Tibial nerve (tissue), 4 donors: ENCODE measurements at regions not wholly inside any gene's neighbourhood (a gene's known extent, or its start where the extent isn't known, plus 50 kb on each side); places are given as distances from the start of the nearest gene placed in this dataset.
"Not testable (repeated sequence)": the region's sequence is repeated elsewhere in the genome, so short reads cannot be mapped to it uniquely, and the experiment has no call there.

ENCODE experiments used
- DNase-seq, 2 donors: peaks; one replicate each; pipeline ENCODE4 v3.0.0-alpha.2; 2019; ENCODE audit warnings: low spot score in 2 of 2
- H3K27ac ChIP-seq, 4 donors: fragments of 200-600 bp; sonication (generic) in 3 of 4; one replicate each; pipeline ENCODE4 v1.5.1; 2017 to 2019; ENCODE audit warnings: mild to moderate bottlenecking in 1 of 4
- H3K27me3 ChIP-seq, 2 donors: fragments of 200-600 bp; sonication (generic) in 1 of 2; one replicate each; pipeline versions ENCODE4 v1.5.1 to v1.6.0; 2017 to 2019
- H3K36me3 ChIP-seq, 3 donors: fragments of 200-600 bp; sonication (generic); one replicate each; pipeline ENCODE4 v1.5.1; 2018 to 2019
- H3K4me1 ChIP-seq, 4 donors: fragments of 200-600 bp; sonication (generic) in 3 of 4; one replicate each; pipeline ENCODE4 v1.5.1; 2017 to 2019
- H3K4me3 ChIP-seq, 4 donors: fragments of 200-600 bp; sonication (generic) in 3 of 4; one replicate each; pipeline ENCODE4 v1.5.1; 2017 to 2019; ENCODE audit warnings: mild to moderate bottlenecking in 1 of 4, moderate library complexity in 1 of 4
- H3K9me3 ChIP-seq, 4 donors: fragments of 200-600 bp; sonication (generic) in 3 of 4; one replicate each; pipeline ENCODE4 v1.5.1; 2017 to 2019
- EP300 ChIP-seq, 2 donors: sonication (generic); formaldehyde crosslinking; IDR thresholded peaks; one replicate each; pipeline ENCODE4 v1.6.1; 2017; ENCODE audit warnings: antibody characterized with exemption in 2 of 2, mild to moderate bottlenecking in 1 of 2
- POLR2A ChIP-seq, 2 donors: fragments of 450-650 bp; IDR thresholded peaks; one replicate each; pipeline ENCODE4 v1.6.1; 2017; ENCODE audit warnings: antibody characterized with exemption in 2 of 2, mild to moderate bottlenecking in 2 of 2, moderate library complexity in 2 of 2
- WGBS, 2 donors: methylation state at CpG; one replicate each; pipeline ENCODE4 v1.1.5; 2018; 5-methylcytosine and 5-hydroxymethylcytosine counted together
- TF ChIP-seq, protein P1 (sequence below), 5 experiments: fragments of 200-600 bp in 3 of 5; fragments of 450-650 bp in 2 of 5; sonication (generic) in 3 of 5; IDR thresholded peaks; one replicate each; pipeline ENCODE4 v1.5.1; 2016 to 2019; ENCODE audit warnings: antibody characterized with exemption in 5 of 5, mild to moderate bottlenecking in 3 of 5, moderate library complexity in 2 of 5

DNA sequence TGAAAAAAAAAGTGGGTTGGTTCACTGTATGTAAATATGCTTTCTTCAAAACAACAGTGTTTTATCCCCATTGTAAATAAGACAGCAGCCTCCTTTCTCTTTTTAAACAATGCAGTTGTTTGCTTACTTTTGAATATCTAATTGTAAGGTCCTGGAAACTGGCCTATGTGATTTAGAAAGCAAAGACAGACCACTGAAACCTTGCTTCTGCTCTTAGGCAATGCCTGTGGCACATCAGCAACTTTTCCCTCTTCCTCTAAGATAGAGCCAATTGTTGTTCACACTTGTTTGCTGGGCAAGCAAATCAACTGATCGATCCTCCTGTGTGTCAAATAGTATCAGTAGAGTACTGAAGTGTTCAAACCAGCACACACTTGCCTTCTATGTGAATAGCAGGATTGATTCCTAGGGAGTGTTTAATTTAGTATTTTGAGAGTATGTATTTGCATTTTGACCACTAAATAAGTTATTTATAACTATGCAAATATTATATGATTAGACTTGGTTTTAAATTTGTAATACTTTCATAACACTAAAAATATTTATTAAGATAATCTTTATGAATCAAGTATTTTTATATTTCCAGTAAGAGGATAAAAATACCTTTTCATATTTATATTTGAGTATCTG lies 55.4 kb upstream of the GRPR start:
- H3K27ac ChIP-seq = no peak overlapping the region
- DNase-seq = no peak
- TF ChIP-seq EP300 (IDR thresholded peaks at IDR 0.05) (no peak), POLR2A (IDR thresholded peaks at IDR 0.05) (no peak)
- TF ChIP-seq, protein P1, sequence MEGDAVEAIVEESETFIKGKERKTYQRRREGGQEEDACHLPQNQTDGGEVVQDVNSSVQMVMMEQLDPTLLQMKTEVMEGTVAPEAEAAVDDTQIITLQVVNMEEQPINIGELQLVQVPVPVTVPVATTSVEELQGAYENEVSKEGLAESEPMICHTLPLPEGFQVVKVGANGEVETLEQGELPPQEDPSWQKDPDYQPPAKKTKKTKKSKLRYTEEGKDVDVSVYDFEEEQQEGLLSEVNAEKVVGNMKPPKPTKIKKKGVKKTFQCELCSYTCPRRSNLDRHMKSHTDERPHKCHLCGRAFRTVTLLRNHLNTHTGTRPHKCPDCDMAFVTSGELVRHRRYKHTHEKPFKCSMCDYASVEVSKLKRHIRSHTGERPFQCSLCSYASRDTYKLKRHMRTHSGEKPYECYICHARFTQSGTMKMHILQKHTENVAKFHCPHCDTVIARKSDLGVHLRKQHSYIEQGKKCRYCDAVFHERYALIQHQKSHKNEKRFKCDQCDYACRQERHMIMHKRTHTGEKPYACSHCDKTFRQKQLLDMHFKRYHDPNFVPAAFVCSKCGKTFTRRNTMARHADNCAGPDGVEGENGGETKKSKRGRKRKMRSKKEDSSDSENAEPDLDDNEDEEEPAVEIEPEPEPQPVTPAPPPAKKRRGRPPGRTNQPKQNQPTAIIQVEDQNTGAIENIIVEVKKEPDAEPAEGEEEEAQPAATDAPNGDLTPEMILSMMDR (IDR thresholded peaks at IDR 0.05) = no peak
- H3K9me3 ChIP-seq = no peaks in the 10 kb centered on the region
- 70 to 76% methylated on average over 1 of the region's 1 CpG for WGBS, 2 donors
- no peaks in the 10 kb centered on the region for H3K4me1 ChIP-seq
- no peaks in the 10 kb centered on the region for H3K36me3 ChIP-seq
- H3K4me3 ChIP-seq = no peak overlapping the region
- H3K27me3 ChIP-seq = no peaks in the 10 kb centered on the region

DNA sequence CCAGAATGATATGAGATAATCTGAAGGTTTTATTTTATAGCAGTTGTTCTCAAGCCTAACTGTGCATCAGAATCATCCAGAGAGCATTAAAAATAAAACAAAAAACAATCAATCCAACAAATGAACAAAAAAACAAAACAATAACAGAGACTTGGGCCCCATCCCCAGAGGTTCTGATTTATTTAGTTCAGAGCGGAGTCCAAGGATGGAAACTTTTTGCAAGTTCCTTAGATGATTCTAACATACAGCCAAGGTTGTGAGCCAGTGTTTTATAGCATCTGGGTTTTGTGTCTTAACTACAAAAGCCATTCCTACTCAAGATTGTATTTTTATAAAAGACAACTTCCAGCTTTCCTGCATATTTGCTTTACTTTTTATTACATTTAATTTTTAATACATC lies 59.4 kb upstream of the GRPR start:
- Histone ChIP-seq H3K9me3 (no peaks in the 10 kb centered on the region), H3K27me3 (no peaks in the 10 kb centered on the region), H3K4me1 (no peaks in the 10 kb centered on the region), H3K27ac (no peak overlapping the region), H3K4me3 (no peak overlapping the region), H3K36me3 (no peaks in the 10 kb centered on the region)
- TF ChIP-seq EP300 (IDR thresholded peaks at IDR 0.05) (no peak), POLR2A (IDR thresholded peaks at IDR 0.05) (no peak)
- TF ChIP-seq, protein P1 (IDR thresholded peaks at IDR 0.05) = no peak
- DNase-seq = no peak
- 50 to 76% methylated on average over 1 of the region's 1 CpG for WGBS, 2 donors

DNA sequence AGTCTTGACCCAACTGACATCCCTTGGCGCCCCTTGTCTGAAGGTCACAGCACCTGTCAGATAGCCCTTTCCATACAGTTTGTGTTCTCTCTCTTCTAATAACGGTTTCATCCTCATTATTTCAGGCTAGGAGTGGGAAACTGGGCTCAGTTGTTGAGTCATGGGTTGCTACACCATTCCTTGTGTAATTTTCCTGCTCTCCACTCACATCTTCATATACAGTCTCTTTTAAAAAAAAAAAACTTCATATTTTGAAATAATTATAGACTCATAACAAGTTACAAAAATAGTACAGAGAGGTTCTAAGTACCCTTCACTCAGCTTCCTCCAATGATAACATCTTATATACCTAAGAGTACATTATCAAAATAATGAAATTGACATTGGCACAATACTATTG lies 60.2 kb upstream of the GRPR start:
- no peak for DNase-seq
- 64 to 87% methylated on average over 2 of the region's 2 CpGs for WGBS, 2 donors
- no peaks in the 10 kb centered on the region for H3K9me3 ChIP-seq
- TF ChIP-seq POLR2A (IDR thresholded peaks at IDR 0.05) (no peak), EP300 (IDR thresholded peaks at IDR 0.05) (no peak)
- TF ChIP-seq, protein P1 (IDR thresholded peaks at IDR 0.05) = no peak
- no peak overlapping the region for H3K4me3 ChIP-seq
- no peaks in the 10 kb centered on the region for H3K4me1 ChIP-seq
- no peaks in the 10 kb centered on the region for H3K27me3 ChIP-seq
- H3K27ac ChIP-seq = no peak overlapping the region
- no peaks in the 10 kb centered on the region for H3K36me3 ChIP-seq

DNA sequence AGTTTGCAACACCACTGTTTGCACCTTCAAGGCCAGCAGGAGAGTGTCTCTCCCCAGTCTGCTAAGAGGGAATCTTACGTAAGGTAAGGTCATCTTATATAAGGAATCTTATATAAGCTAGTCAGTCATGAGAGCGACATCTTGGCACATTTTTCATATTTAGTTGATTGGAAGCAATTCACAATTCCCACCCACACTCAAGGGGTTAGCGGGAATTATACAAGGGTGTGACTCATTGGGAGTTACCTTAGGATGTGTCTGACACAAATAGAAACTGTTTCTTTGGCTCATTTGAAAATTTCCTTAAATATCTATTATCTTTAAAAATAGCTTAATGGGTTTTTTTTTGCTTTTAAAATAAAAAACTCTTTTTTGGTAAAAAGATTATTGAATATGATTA lies 62.1 kb upstream of the GRPR start:
- 86 to 96% methylated on average over 3 of the region's 3 CpGs for WGBS, 2 donors
- no peaks in the 10 kb centered on the region for H3K36me3 ChIP-seq
- H3K27ac ChIP-seq = no peak overlapping the region

DNA sequence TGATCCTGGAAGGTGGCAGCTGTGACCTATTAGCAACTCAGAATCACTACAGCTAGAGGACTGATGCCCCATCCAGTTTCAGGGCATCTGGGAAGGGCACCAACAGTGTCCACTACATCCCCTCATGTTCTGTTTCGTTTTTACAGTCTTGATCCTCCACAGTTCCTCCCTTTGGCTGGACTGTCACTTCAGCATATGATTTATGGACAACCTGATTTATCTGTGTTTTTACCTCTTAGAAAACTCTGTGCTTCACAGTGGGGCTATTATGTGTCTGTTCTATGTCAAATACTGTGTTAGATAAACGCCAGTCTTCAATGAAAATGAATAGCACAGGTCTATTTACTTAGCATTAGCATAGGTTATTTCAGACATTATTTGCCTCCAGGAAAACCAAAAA lies 63.1 kb upstream of the GRPR start:
- 35 to 50% methylated on average over 2 of the region's 2 CpGs for WGBS, 2 donors
- TF ChIP-seq, protein P1 (IDR thresholded peaks at IDR 0.05) = no peak
- no peak for TF ChIP-seq POLR2A (IDR thresholded peaks at IDR 0.05)
- no peak for TF ChIP-seq EP300 (IDR thresholded peaks at IDR 0.05)
- H3K4me1 ChIP-seq = no peaks in the 10 kb centered on the region
- no peaks in the 10 kb centered on the region for H3K27me3 ChIP-seq
- no peak overlapping the region for H3K4me3 ChIP-seq
- H3K36me3 ChIP-seq = no peaks in the 10 kb centered on the region
- H3K9me3 ChIP-seq = no peaks in the 10 kb centered on the region
- DNase-seq = no peak
- no peak overlapping the region for H3K27ac ChIP-seq

More for the DNA sequence above, 62.1 kb upstream of the GRPR start:
- no peaks in the 10 kb centered on the region for H3K27me3 ChIP-seq
- no peak for TF ChIP-seq EP300 (IDR thresholded peaks at IDR 0.05)
- TF ChIP-seq, protein P1 (IDR thresholded peaks at IDR 0.05) = no peak
- TF ChIP-seq POLR2A (IDR thresholded peaks at IDR 0.05) = no peak
- no peak overlapping the region for H3K4me3 ChIP-seq
- DNase-seq = no peak
- no peaks in the 10 kb centered on the region for H3K9me3 ChIP-seq
- H3K4me1 ChIP-seq = no peaks in the 10 kb centered on the region

DNA sequence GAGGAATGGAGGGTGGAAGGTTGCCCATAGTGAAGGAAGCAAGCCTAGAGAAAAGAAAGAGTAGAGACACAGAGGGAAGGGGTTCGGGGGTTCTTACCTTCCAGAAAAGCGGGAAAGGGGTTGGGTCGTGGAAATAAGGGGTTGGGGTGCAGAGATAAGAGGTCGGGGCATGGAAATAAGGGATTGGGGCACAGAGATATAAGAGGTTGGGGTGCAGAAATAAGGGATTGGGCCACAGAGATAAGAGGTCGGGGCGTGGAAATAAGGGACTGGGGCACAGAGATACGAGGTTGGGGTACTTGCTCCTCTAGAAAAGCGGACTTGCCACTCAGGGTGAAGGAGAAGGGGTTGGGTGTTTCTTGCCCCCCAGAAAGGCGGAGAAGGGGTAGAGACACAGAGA lies 74.2 kb upstream of the GRPR start:
- 90 to 95% methylated on average over 9 of the region's 9 CpGs for WGBS, 2 donors
- not testable (repeated sequence) for DNase-seq

More for the DNA sequence above, 74.2 kb upstream of the GRPR start:
- not testable (repeated sequence) for H3K4me1 ChIP-seq, H3K27me3 ChIP-seq, H3K4me3 ChIP-seq, H3K9me3 ChIP-seq, H3K36me3 ChIP-seq, H3K27ac ChIP-seq
